ENCODE measurements at regions not wholly inside any gene's neighbourhood (a gene's known extent, or its start where the extent isn't known, plus 50 kb on each side); places are given as distances from the start of the nearest gene placed in this dataset.

DNA sequence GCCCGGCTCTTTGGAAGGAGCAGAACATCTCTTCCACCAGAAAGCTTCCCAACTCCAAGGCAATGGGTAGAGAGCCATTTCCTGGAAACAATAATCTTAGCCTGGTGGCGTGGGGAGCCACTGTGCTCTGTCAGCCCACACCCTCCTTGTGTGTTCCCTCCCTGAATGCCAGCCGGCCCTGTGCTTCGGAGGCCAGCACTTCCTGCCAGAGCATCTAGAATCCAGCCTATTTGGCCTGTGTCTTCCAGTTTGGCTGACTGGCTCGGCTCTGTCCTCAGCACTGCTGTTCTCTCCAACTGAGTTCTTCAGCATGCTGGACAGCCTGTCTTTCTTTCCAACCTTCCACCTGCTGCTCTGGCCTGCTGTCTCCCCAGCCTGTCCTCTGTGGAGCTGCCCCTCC is 349.3 kb downstream of the MFSD1 start:
- H3K27ac ChIP-seq = no peak overlapping the region
- no peak overlapping the region for H3K4me3 ChIP-seq
- no peaks in the 10 kb centered on the region for H3K27me3 ChIP-seq (ENCODE audit: low read depth)
- no peaks in the 10 kb centered on the region for H3K36me3 ChIP-seq
- TF ChIP-seq, protein P1, sequence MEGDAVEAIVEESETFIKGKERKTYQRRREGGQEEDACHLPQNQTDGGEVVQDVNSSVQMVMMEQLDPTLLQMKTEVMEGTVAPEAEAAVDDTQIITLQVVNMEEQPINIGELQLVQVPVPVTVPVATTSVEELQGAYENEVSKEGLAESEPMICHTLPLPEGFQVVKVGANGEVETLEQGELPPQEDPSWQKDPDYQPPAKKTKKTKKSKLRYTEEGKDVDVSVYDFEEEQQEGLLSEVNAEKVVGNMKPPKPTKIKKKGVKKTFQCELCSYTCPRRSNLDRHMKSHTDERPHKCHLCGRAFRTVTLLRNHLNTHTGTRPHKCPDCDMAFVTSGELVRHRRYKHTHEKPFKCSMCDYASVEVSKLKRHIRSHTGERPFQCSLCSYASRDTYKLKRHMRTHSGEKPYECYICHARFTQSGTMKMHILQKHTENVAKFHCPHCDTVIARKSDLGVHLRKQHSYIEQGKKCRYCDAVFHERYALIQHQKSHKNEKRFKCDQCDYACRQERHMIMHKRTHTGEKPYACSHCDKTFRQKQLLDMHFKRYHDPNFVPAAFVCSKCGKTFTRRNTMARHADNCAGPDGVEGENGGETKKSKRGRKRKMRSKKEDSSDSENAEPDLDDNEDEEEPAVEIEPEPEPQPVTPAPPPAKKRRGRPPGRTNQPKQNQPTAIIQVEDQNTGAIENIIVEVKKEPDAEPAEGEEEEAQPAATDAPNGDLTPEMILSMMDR (IDR thresholded peaks at IDR 0.05) = no peak
- DNase-seq (no peak), ATAC-seq (no peak)
- no peaks in the 10 kb centered on the region for H3K4me1 ChIP-seq
- H3K9me3 ChIP-seq = no peaks in the 10 kb centered on the region
- intact Hi-C loops (cut with DNase I) = no loop called here

DNA sequence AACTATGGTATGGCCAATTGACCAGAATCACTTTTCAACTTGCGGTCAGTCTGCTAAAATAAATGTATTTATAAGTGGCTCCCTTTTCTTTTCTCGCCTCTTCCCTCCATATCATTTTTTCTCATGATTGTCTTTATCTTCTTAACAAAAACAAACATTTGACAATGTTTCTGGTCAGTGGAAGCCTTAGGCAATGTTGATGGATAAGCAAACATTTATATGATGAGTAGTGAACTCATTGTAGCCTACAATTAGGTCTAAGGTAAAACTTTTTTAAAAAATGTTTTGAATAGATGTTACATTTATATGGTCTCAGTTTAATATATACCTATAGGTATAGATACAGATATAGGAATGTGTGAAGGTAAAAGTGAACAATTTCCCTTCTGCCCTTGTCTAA is 355.4 kb downstream of the MFSD1 start:
- Histone ChIP-seq H3K36me3 (no peaks in the 10 kb centered on the region), H3K27ac (no peak overlapping the region), H3K9me3 (no peaks in the 10 kb centered on the region), H3K4me3 (no peak overlapping the region), H3K27me3 (ENCODE audit: low read depth) (no peaks in the 10 kb centered on the region), H3K4me1 (no peaks in the 10 kb centered on the region)
- no peak for ATAC-seq
- no peak for DNase-seq
- intact Hi-C loops (cut with DNase I) = no loop called here
- TF ChIP-seq, protein P1 (IDR thresholded peaks at IDR 0.05) = no peak

DNA sequence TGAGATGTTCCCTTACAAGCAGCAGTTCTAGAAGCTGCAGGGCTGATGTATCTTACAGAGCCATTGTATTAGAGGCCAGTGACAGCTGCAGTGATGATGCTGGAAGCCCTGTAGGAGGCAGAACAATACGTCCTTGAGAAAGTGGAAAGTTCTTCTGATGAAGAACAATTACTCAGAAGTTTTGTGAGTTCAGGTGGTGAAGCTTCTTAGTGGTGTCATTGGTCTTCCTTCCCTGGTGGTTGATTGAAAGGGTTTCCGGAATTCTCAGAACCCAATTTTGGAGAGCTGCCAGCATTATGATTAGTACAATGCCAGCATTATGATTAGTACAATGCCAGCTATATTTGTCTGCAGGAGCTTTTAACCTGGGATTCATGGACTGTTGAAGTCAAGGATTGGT is 356.4 kb downstream of the MFSD1 start:
- no peaks in the 10 kb centered on the region for H3K9me3 ChIP-seq
- TF ChIP-seq, protein P1 (IDR thresholded peaks at IDR 0.05) = no peak
- no peaks in the 10 kb centered on the region for H3K27me3 ChIP-seq (ENCODE audit: low read depth)
- H3K36me3 ChIP-seq = no peaks in the 10 kb centered on the region
- no peaks in the 10 kb centered on the region for H3K4me1 ChIP-seq
- ATAC-seq (no peak), DNase-seq (no peak)
- no peak overlapping the region for H3K4me3 ChIP-seq
- intact Hi-C loops (cut with DNase I) = no loop called here
- no peak overlapping the region for H3K27ac ChIP-seq

DNA sequence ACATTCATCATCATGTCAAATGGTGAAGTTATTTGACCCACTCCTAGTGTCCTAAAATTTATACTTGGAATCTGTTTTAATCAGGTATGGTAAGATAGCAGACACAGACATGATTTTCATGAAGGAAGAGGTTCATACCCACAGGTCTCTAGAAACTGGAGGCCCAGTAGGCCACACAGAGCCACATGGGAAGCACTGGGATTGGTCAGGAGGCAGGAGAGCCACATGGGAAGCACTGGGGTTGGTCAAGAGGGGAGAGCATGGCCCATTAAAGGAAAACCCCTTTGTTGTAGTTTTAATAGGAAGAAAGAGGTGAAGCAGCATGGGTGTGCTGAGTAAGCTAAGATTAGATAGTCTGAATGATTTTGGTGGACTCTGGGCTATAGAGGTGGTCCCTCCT is 356.9 kb downstream of the MFSD1 start:
- ATAC-seq (no peak), DNase-seq (no peak)
- TF ChIP-seq, protein P1 (IDR thresholded peaks at IDR 0.05) = no peak
- Histone ChIP-seq H3K27me3 (ENCODE audit: low read depth) (no peaks in the 10 kb centered on the region), H3K36me3 (no peaks in the 10 kb centered on the region), H3K4me1 (no peaks in the 10 kb centered on the region), H3K27ac (no peak overlapping the region), H3K9me3 (no peaks in the 10 kb centered on the region), H3K4me3 (no peak overlapping the region)
- intact Hi-C loops (cut with DNase I) = no loop called here

DNA sequence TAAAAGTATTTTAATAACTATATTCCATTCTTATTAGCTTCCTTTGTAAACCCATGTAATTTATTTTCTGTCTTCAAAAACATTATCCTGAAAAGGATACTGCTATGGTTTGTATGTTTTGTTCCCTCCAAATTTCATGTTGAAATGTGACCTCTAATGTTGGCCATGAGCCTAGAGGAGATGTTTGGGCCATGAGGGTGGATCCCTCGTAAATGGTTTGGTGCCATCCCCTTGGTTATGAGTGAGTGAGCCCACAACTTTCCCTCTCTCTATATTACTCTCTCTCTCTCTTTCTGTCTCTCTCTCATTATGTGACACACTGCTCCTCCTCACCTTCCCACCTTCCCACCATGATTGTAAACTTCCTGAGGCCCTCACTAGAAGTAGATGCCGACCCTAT is 357.7 kb downstream of the MFSD1 start:
- Histone ChIP-seq H3K4me1 (no peaks in the 10 kb centered on the region), H3K27ac (no peak overlapping the region), H3K4me3 (no peak overlapping the region), H3K27me3 (ENCODE audit: low read depth) (no peaks in the 10 kb centered on the region), H3K9me3 (no peaks in the 10 kb centered on the region), H3K36me3 (no peaks in the 10 kb centered on the region)
- TF ChIP-seq, protein P1 (IDR thresholded peaks at IDR 0.05) = no peak
- ATAC-seq (no peak), DNase-seq (no peak)
- intact Hi-C loops (cut with DNase I) = no loop called here

DNA sequence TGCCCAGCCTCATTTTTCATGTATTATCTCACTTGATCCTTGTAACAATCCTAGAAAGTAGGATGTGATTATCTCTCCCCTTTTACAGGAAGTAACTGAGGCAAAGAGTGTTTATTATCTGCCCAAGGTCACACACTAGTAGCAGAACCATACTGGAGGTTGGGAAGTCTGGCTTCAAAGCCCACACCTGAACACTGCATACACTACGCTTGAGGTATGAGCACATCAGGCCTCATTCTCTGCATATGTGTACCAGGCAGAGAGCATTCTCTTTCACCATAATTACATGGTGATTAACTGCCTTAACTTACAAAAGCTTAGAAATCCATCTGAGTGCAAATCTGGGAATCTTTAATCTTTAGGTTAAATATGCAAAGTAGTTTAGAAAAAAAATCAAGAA is 361.8 kb downstream of the MFSD1 start:
- DNase-seq (no peak), ATAC-seq (no peak)
- Histone ChIP-seq H3K27me3 (ENCODE audit: low read depth) (no peaks in the 10 kb centered on the region), H3K4me1 (no peaks in the 10 kb centered on the region), H3K4me3 (no peak overlapping the region), H3K9me3 (no peaks in the 10 kb centered on the region), H3K27ac (no peak overlapping the region), H3K36me3 (no peaks in the 10 kb centered on the region)
- TF ChIP-seq, protein P1 (IDR thresholded peaks at IDR 0.05) = no peak
- intact Hi-C loops (cut with DNase I) = no loop called here
